HG02981 (cell line): ENCODE measurements at regions not wholly inside any gene's neighbourhood (a gene's known extent, or its start where the extent isn't known, plus 50 kb on each side); places are given as distances from the start of the nearest gene placed in this dataset.

ENCODE experiments used
- ATAC-seq: cut with Tn5 transposase; IDR thresholded peaks from one replicate; pipeline ENCODE4 v1.9.1; 2021; ENCODE audit warnings: mild to moderate bottlenecking, moderate library complexity; ENCODE audit not compliant: unreplicated experiment

DNA sequence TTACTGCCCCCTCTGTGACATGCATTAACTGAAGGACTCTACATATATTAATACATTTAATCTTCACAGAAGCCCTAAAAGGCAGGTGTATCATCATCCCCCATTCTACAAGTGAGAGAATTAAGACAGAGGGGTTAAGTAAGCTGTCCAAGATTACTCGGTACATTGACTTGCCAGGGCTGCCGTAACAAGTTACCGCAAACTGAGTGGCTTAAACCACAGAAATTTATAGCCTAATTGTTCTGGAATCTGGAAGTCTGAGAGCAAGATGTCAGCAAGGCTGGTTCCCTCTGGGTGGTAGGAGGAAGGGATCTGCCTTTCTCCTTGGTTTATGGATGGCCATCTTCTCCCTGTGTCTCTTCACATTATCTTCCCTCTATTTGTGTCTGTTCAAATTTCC is 605.5 kb downstream of the EPHA4 start:
- no peak for ATAC-seq

- no peak for ATAC-seq
Measured at GRCh38 chr2:220969348-220969747, 602.8 kb downstream of the EPHA4 start.

- no peak for ATAC-seq
Measured at GRCh38 chr2:220980966-220981675, 591.0 kb downstream of the EPHA4 start.

GRCh38 chr2:220981926-220982325 is 590.2 kb downstream of the EPHA4 start:
- ATAC-seq = no peak

DNA sequence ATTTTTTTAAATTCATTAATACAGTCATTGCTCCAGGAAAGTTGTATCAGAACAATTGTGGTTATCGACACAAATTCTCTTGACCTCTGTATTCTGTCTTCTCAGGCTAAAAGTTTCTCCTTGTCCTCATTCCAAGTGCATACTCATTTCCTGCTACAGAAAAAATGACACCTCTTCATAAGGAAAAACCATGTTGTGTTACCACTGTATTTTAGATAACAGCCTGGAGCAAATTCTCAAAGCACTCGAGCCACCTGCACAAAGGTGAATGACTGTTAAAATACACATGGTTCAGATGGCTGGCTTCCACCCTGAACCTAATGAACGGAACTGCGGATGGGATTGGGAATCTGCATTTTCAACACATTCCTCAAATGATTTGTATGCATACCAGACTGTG is 586.5 kb downstream of the EPHA4 start:
- no peak for ATAC-seq

GRCh38 chr2:220987839-220988238 is 584.3 kb downstream of the EPHA4 start:
- ATAC-seq = no peak

DNA sequence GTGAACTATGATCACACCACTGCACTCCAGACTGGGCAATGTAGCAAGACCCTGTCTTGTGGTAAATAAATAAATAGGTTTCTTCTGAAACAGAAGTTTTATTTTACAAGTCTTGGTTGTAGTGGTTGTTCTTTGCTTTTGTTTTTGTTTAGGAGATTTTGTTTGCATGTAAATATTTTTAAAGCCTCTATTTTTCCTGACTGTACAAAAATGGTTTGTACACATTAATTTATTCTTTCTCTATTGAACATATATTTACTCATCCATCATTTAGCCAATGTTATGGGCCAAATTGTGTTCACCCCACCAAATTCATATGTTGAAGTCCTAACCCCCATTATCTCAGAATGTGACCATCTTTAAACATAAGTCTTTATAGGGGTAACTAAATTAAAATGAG is 580.1 kb downstream of the EPHA4 start:
- ATAC-seq = no peak

GRCh38 chr2:220994846-220995245 is 577.3 kb downstream of the EPHA4 start:
- no peak for ATAC-seq

- no peak for ATAC-seq
Measured at GRCh38 chr2:220995581-220995980, 576.5 kb downstream of the EPHA4 start.

DNA sequence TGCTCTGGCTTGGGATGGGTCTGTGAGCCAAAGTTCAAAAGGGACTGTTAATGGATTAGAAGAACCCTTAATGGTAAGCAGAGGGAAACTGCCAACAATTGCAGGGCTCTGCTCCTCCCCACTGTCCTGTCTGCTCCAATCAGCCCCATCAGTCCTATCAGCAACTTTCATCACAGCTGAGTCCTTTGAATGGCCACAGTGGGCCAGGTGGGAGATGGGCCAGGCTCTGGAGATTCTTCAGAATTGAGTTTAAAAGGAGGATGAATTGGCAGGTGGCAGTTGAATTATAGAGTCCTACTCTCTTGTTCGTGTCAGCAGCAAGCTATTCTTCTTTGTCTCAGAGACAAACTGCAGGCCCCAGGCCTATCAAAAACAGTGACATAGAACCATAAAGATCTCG is 573.9 kb downstream of the EPHA4 start:
- ATAC-seq = no peak

GRCh38 chr2:220999356-220999755 is 572.7 kb downstream of the EPHA4 start:
- ATAC-seq = no peak

DNA sequence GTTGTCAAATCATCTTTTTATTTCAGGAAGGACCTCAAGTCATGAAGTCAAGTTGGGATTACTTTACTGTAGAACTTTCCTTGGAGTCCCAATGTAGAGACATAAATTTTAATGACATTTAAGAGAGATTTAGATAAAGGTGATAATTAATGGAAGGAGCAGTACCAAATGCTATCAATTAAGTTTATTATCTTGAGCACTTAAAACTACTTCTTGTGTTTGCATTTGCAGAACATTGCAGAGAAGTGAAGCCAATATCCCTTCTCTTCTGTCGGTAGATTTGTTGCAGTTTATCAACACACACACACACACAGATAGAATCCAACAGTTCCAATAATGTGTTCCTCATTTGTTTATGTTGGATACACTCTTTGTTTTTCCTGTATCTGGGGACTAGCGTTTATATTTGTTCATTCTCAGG is 570.7 kb downstream of the EPHA4 start:
- no peak for ATAC-seq

GRCh38 chr2:221002101-221002685 is 569.9 kb downstream of the EPHA4 start:
- no peak for ATAC-seq

- ATAC-seq = no peak
Measured at GRCh38 chr2:221005338-221005737, 566.8 kb downstream of the EPHA4 start.

DNA sequence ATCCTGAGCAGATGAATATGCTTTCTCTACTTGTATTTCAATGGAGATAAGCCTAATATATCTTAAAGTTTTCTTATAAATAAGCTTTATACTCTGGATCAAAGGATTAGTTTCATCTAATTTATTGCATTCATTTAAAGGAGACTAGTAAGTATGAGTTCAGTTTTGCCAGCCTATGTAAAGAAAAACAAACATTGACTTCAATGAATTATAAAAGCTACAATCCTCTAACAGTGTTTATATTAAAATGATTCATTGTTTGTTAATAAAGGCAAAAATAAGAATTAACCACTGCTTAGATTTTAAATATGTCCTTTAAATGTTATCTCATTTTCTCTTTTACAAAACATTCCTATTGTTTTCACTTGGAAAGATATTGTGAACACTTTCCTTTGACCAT is 566.0 kb downstream of the EPHA4 start:
- no peak for ATAC-seq

DNA sequence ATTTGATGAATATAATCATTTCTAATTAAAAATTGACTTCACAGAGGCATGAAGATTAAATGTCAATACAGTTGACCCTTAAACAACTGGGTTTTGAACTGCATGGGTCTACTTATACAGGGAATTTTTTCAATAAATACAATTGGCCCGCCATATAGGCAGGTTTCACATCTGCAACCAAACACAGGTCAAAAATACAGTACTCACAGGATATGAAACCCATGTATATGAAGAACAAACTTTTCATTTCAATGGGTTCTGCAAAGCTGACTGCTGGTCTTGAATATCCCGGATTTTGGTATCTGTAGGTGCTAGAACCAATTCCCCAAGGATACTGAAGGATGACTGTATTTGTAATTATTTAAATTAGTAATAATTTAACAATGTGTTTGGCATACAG is 555.6 kb downstream of the EPHA4 start:
- ATAC-seq = no peak

DNA sequence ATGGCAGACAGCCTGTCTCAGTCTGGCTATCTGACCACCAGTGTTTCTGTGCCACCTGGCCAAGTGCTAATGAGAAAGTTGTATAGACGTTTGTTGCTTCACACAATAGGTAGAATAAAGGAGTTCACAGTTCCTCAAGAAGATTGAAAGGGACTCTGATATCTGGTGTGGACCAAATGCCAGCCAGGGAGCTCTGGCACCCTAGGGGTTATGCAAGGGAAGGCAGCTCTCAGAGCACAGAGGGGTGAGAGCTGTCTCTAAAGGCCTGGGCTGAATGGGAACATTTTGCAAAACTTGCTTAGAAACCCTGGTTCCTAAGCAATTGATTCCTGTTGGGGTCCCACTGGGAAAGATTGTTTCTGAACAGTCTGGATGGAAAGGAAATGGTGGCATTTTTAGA is 553.8 kb downstream of the EPHA4 start:
- no peak for ATAC-seq

DNA sequence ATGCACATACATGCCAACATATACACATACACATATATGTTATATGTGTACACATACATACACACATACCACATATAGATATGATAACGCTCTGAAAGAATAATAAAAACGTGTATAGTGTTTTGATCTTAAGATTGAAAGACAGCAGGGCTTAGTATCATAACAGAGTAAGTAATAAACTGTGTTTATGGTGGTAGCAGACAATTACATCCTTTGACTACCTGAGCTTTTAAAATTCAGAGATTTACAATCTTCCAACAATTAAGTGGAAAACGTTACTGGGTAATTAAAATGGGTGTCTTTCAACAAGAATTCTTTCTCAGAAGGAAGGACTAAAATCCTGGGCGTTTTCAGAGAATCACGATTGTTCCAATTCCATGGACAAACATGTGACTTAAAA is 552.4 kb downstream of the EPHA4 start:
- ATAC-seq = no peak

DNA sequence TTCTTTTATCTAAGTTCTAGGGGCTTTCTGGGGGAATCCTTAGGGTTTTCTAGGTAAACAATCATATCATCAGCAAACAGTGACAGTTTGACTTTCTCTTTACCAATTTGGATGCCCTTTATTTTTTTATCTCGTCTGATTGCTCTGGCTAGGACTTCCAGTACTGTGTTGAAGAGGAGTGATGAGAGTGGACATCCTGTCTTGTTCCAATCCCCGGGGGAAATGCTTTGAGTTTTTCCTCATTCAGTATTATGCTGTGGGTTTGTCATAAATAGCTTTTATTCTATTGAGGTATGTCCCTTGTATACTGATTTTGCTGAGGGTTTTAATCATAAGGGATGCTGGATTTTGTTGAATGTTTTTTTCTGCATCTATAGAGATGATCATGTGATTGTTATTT is 549.5 kb downstream of the EPHA4 start:
- ATAC-seq = no peak

- no peak for ATAC-seq
Measured at GRCh38 chr2:221025398-221025797, 546.7 kb downstream of the EPHA4 start.

DNA sequence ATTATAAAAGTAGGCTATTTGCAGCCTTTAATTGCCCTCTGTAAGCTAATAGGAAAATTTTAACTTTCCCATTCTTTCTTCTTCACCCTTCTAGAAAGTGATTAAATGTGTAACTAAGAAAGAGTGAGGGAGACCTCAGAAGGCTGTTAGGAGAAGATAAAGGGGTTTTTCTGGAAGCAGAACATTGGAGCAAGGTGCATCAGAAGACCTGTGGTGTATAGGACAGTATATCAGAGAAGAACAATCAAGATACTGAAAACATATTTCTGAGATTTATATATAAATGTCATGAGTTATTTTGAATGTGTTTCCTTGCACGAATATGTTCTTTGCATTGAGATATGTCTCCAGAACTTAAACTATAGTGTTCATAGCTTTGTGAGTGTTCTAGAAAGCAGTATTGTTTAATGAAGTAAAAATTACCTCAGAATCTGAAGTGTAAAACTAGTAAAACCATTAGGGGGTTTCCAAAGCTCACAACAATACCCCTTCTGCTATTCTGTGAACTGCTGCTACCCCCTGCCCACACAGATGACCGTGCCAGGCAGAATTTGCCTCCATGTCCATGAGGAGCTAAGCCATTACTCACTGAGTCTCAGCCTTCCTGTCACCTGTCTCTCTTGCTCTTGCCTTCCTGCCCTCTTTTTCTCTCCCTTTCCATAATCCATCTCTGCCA is 537.9 kb downstream of the EPHA4 start:
- ATAC-seq = no peak

DNA sequence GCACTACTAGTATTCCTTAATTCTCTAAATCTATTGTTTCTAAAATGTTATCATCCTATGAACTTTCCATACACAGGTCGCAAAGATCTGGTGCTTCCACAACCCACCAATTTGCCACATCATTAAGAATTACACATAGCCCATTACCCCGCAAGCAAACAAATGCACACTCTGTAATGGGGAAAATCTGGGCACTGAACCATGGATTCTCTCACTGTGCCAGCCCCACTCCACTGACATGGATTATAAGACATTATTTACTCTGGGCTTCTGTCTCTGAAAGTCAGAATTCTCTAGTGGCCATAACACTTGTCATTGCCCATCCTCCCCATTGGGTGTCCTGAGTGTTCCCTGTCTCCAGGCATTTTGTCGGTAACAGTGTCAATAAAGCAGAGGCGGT is 537.1 kb downstream of the EPHA4 start:
- no peak for ATAC-seq
